Endothelial cell of hepatic sinusoid (primary cell): ENCODE measurements at regions not wholly inside any gene's neighbourhood (a gene's known extent, or its start where the extent isn't known, plus 50 kb on each side); places are given as distances from the start of the nearest gene placed in this dataset.

ENCODE experiments used
- in situ Hi-C: cut with HindIII; loops from 2 replicates; pipeline ENCODE4 v1.10.0; 2017; ENCODE audit warnings: low sequenced_read_pairs

DNA sequence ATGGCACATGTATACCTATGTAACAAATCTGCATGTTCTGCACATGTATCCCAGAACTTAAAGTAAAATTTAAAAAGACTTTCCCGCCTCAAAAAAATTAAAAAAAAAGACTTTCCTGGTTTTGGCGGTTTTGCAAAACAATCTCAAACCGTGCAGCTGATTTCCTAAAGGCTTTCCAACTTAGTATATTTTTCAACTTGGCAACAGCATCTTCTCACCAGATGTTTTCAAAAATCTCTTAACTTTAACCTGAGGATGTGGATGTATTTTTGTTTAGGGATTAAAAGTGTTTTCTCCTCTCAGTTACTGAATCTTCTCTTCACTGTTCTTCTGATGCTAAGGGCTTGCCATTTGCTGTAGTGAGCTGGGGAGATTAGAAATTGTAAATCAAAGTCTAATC lies 96.5 kb upstream of the PLPP4 start:
- in situ Hi-C loops = no loop called here

- in situ Hi-C loops = no loop called here
These were observed 91.2 kb upstream of the PLPP4 start for GRCh38 chr10:120365872-120366271.

GRCh38 chr10:120367341-120367740 lies 89.7 kb upstream of the PLPP4 start:
- in situ Hi-C loops = no loop called here

- in situ Hi-C loops = no loop called here
These were observed 88.7 kb upstream of the PLPP4 start for GRCh38 chr10:120368338-120368737.

DNA sequence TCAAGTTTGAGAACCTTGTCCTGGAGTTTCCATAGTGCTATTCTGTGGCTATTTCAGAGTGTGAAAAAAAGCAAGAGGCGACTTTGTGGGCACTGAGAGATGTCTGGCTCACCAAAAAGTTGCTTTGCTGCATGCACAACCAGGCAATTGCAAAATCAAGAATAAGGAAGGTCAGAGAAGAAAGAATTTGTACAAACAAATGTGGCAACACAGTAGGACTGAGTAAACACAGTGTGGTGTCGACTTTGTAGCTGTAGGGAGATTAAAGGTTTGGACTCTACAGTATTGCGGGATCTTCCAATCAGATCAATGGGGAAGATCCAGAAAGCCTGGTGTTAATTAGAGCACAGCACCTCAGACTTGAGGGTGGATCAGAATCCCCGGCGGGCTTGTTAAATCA lies 88.1 kb upstream of the PLPP4 start:
- in situ Hi-C loops = no loop called here

DNA sequence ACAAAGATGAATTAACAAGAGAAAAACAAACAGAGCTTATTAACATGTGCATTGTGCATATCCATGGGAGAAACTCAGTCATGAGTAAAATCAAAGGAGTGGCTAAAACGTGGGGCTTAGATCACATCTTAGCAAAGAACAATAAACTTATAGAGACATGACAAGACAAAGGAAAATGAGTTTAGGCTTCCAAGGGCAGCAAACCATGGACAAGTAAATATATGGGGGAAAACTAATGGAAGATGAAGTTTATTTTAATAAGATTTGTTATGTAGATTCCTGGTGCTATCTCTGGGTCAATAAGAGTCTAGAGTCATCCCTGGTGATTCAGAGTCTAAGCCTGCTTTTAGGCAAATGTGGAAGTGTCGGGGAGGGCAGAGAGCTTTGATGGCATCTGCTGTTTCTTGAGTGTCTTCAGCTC lies 87.2 kb upstream of the PLPP4 start:
- in situ Hi-C loops = no loop called here

GRCh38 chr10:120371856-120372255 lies 85.2 kb upstream of the PLPP4 start:
- in situ Hi-C loops = no loop called here

DNA sequence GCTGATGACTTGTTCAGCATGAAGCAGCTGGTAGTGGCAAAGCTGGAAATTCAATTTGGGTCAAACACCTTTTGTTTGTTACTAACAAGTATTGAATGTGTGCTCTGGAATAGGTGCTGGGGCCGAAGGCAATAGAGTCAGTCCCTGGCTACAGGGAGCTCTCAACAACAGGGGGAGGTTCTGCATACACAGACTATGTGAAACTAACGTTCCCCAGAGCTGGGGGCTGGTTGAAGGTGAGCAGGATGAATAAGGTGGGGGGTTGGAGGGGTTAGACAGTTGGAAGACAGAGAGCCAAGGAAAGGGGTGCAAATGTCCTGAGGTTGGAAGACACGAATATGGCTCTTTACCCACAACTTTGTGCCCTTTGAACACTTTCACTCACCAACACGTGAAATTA lies 84.1 kb upstream of the PLPP4 start:
- in situ Hi-C loops = no loop called here

- in situ Hi-C loops = no loop called here
These were observed 81.4 kb upstream of the PLPP4 start for GRCh38 chr10:120375666-120376065.

DNA sequence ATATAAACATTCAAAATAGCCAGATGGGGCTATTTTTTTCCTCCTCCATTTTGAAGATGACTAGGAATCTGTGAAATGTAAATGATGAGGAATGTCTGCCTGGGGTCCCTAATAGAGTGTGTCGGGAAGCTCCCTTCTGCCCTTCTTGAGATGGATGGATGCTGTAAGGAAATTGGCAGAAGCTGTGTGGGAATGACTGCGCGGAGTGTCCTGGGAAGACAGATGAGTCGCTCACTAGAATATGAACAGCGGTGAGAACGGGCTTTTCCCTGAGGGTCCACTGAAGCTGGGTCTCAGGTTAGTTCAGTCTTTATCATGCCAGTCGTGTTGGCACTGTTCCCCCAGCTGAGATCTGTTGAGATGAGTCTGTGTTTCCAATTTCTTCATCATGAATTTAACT lies 75.1 kb upstream of the PLPP4 start:
- in situ Hi-C loops = no loop called here

- in situ Hi-C loops = no loop called here
These were observed 74.7 kb upstream of the PLPP4 start for GRCh38 chr10:120382360-120382759.

DNA sequence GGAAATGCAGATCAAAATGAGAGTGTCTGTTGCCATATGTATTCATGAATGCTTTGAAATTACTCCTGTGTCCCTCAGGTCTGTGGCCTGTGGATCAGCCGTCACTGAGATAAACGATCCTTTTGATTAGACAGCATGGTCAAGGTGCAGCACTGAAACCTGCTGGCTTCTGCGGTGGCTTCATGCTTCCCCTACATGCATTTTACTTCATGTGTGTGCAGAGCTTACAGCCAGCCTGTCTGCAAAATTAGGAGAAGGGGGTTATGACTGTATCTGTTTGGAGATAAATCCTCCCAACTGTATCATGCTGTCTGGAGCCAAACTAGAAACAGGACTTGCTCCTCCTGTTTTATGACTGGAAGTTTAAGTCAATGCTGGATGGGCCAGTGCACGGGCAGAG lies 71.0 kb upstream of the PLPP4 start:
- in situ Hi-C loops = no loop called here

DNA sequence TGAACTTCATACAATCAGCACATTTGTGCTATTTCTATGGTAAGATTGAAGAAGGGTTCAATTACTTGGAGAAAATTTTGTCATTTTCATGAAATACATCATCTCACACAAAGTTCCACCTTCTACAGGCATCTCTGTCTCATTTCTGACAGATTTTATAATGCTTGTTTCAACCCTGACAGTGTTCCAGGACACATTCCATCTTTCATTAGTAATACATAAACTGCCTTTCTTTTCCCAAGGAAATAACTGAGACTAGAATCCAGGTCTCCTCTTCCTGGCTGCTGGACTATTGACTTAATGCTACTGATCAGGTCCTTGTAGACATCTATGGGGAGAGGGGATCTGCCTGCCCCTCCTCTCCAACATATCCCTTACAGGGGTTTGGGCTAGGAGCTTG lies 70.1 kb upstream of the PLPP4 start:
- in situ Hi-C loops = no loop called here

- in situ Hi-C loops = no loop called here
These were observed 69.7 kb upstream of the PLPP4 start for GRCh38 chr10:120387326-120387725.

- in situ Hi-C loops = no loop called here
These were observed 64.8 kb upstream of the PLPP4 start for GRCh38 chr10:120392245-120392644.

DNA sequence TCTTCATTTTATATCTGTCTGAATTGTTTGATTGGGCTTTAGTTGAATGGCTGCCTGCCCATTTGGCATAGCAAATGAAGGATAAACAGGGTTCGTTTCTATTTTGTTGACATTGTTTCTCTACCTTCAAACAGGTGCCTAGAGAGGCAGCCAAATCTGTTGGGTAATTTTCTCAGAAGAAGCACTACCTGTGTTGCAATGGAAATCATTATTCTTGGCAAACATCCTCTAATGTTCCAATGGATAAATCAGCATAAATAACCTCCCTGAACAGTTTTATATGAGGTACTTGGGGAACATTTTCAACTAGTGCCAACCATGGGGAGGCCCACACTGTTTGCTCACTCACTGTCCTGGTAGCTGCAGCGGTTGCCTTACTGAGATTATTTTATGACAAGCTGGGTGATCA lies 64.4 kb upstream of the PLPP4 start:
- in situ Hi-C loops = no loop called here

GRCh38 chr10:120394446-120394845 lies 62.6 kb upstream of the PLPP4 start:
- in situ Hi-C loops = no loop called here

- in situ Hi-C loops = no loop called here
These were observed 60.8 kb upstream of the PLPP4 start for GRCh38 chr10:120396228-120396627.

DNA sequence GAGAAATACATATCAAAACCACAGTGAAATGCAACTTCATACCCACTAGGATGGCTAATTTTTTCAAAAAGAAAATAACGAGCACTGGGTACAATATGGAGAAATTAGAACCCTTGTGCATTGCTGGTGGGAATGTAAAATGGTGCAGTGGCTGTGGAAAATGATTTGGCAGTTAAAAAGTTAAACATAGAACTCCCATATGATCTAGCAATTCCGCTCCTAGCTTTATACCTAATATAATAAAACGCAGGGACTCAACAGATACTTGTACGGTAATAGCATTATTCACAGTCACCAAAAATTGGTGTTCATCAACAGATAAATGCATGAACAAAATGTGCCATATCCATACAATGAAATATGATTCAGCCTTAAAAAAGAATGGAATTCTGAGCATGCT lies 58.8 kb upstream of the PLPP4 start:
- in situ Hi-C loops = no loop called here

- in situ Hi-C loops = no loop called here
These were observed 56.4 kb upstream of the PLPP4 start for GRCh38 chr10:120400601-120401000.

DNA sequence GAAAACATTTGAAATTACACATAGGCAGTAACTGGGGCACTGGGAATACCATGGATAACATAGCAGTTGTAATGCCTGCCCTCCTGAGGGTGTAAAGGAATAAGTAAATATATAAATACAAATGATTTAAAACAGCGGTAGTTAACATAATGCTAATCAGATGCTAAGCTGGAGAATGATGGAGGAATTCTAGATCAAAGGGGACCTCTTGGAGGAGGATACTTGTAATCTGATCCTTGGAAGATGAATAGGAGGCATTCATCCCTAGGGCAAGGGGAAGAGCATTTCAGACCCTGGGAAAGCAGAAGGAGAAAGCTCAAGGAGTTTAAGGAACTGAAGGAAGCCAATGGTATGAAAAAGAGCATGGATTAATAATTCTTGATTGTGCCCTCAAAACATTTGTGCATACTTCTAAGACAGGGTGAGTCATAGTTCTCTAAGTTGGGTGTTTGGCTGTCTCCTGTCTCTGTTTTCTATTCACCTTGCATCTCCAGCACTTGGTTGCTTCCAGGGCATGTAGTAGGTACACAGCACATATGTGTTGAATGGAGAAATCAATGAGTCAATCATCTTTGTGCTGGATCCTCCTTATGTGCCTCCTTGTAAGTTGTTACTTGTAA lies 54.8 kb upstream of the PLPP4 start:
- in situ Hi-C loops = no loop called here

DNA sequence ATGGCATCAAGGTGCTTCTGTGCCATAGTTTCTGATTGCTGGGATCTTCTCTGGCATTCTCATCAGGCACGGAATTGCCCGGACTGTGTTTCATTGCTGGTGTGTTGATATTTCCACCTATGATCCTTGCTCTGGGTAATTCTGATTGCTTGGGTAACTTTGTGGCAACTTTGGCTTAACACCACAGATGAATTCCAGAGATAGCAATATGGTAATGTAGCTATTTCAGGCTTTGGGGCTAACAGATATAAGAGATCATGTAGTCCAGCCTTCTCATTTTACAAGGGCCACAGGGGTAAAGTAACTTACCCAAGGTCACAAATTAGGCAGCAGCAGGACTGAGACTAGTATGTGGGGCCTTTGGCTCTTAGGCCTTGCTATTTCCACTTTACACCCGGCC lies 53.9 kb upstream of the PLPP4 start:
- in situ Hi-C loops = no loop called here

DNA sequence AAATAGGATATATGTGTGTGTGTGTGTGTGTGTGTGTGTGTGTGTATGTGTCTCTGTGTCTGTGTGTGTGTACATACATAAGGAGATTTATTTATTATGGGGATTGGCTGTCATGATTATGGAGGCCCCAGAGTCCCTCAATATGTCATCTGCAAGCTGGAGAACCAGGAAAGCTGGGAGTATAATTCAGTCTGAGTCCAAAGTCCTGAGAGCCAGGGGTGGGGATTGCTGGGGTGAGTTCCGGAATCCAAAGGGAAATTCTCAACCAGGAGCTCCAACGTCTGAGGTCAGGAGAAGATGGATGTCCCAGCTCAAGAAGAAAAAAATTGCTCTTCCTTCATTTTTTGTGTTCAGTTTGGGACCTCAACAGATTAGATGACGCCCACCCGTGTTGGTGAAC lies 50.7 kb upstream of the PLPP4 start:
- in situ Hi-C loops = no loop called here
